ENCODE measurements at regions not wholly inside any gene's neighbourhood (a gene's known extent, or its start where the extent isn't known, plus 50 kb on each side); places are given as distances from the start of the nearest gene placed in this dataset.

DNA sequence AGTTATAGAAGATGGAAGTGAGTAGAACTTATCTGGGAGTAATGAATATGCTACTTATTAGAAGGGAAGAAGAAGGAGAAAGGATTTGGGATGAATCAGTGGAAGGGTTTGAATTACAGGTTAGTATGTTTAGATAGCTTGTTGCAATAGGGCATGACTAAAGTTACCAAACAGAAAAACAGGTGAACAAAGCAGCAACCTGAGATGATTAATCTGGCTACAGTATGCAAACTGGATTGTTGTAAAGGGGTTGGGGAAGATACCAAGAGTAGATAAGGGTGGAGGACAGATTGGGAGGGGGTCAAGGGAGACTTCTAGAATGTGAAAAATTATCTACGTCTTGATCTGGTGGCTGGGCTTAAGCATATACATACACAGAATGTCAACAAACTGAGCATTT lies 73.4 kb upstream of the CLEC14A start:
- TF ChIP-seq, protein P1, sequence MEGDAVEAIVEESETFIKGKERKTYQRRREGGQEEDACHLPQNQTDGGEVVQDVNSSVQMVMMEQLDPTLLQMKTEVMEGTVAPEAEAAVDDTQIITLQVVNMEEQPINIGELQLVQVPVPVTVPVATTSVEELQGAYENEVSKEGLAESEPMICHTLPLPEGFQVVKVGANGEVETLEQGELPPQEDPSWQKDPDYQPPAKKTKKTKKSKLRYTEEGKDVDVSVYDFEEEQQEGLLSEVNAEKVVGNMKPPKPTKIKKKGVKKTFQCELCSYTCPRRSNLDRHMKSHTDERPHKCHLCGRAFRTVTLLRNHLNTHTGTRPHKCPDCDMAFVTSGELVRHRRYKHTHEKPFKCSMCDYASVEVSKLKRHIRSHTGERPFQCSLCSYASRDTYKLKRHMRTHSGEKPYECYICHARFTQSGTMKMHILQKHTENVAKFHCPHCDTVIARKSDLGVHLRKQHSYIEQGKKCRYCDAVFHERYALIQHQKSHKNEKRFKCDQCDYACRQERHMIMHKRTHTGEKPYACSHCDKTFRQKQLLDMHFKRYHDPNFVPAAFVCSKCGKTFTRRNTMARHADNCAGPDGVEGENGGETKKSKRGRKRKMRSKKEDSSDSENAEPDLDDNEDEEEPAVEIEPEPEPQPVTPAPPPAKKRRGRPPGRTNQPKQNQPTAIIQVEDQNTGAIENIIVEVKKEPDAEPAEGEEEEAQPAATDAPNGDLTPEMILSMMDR (IDR thresholded peaks at IDR 0.05; ENCODE audit: poor library complexity) = no peak
- no peak for TF ChIP-seq EZH2 (IDR thresholded peaks at IDR 0.05; ENCODE audit: borderline replicate concordance)
